OCI-LY1 (cell line): ENCODE measurements at regions not wholly inside any gene's neighbourhood (a gene's known extent, or its start where the extent isn't known, plus 50 kb on each side); places are given as distances from the start of the nearest gene placed in this dataset.

Source experiments
- EZH2 ChIP-seq: fragments of 200-600 bp; sonication (generic), shearing (Covaris generic); IDR thresholded peaks from 2 replicates; pipeline ENCODE4 v1.8.0; 2017; ENCODE audit warnings: borderline replicate concordance, mixed run types, mild to moderate bottlenecking, antibody characterized with exemption, low read length, moderate library complexity, mixed read lengths
- TF ChIP-seq, protein P1 (sequence below): fragments of 200-600 bp; sonication (generic), shearing (Covaris generic); IDR thresholded peaks from 2 replicates; pipeline ENCODE4 v1.5.1; 2017; ENCODE audit warnings: mild to moderate bottlenecking, antibody characterized with exemption, low read length, moderate library complexity, mixed read lengths

DNA sequence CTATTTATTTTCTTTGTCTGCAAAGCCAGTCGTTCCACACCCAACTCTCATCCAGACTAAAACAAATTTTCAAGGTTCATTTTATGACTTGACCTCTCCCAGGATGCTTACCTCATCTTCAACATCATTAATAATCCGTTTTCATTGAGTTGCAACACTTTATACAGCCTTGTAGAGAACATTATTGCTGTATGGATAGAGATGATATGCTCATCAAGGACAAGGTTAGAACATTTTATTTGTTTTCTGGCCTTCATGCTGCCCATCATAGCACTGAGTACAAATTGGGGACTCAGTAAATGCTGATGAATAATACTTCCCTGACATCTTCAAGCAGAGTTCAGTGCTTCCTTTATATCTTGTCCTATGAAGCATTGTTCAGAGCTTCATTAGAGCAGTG, 120.2 kb downstream of the OXSM start:
- TF ChIP-seq, protein P1, sequence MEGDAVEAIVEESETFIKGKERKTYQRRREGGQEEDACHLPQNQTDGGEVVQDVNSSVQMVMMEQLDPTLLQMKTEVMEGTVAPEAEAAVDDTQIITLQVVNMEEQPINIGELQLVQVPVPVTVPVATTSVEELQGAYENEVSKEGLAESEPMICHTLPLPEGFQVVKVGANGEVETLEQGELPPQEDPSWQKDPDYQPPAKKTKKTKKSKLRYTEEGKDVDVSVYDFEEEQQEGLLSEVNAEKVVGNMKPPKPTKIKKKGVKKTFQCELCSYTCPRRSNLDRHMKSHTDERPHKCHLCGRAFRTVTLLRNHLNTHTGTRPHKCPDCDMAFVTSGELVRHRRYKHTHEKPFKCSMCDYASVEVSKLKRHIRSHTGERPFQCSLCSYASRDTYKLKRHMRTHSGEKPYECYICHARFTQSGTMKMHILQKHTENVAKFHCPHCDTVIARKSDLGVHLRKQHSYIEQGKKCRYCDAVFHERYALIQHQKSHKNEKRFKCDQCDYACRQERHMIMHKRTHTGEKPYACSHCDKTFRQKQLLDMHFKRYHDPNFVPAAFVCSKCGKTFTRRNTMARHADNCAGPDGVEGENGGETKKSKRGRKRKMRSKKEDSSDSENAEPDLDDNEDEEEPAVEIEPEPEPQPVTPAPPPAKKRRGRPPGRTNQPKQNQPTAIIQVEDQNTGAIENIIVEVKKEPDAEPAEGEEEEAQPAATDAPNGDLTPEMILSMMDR, result no peak
- no peak for TF ChIP-seq EZH2
